IMR-90 (cell line): ENCODE measurements at regions not wholly inside any gene's neighbourhood (a gene's known extent, or its start where the extent isn't known, plus 50 kb on each side); places are given as distances from the start of the nearest gene placed in this dataset.

Experiments
- ATAC-seq: fragments of 200-7000 bp; cut with Tn5 transposase; 2 replicates; pipeline ENCODE4 v1.9.1; 2020; ENCODE audit warnings: low read depth, mild to moderate bottlenecking, moderate library complexity
- BruUV-seq: library from RNA; stranded (reverse); fragments of 400-500 nt; replicated peaks from 2 replicates; lab custom pipeline; 2021; lab: Mats Ljungman, UMichigan
- CTCF ChIA-PET: fragments of 300-600 bp; formaldehyde crosslinking; extraction: SDS; loops from one replicate; lab custom pipeline; 2021; ENCODE audit warnings: antibody characterized with exemption; lab: Yijun Ruan, JAX
- POLR2A ChIA-PET: fragments of 300-600 bp; sonication (Branson Sonifier 250); formaldehyde crosslinking; loops from one replicate; lab custom pipeline; 2022; ENCODE audit warnings: antibody characterized with exemption; ENCODE audit not compliant: unreplicated experiment; lab: Charles Lee
- DNase-seq: peaks from one replicate; pipeline ENCODE4 v3.0.0; 2013
- H2AFZ ChIP-seq: replicated peaks from 2 replicates; pipeline ENCODE3; 2013; ENCODE audit warnings: low read length, mild to moderate bottlenecking; ENCODE audit not compliant: poor library complexity
- H2AK5ac ChIP-seq: 2 replicates; pipeline ENCODE4 v1.6.1; 2013; ENCODE audit warnings: low read depth, low read length, inconsistent platforms
- H2AK9ac ChIP-seq: replicated peaks from 2 replicates; pipeline ENCODE3; 2013; ENCODE audit warnings: mild to moderate bottlenecking, low read depth, low read length, moderate library complexity; ENCODE audit not compliant: poor library complexity
- H2BK120ac ChIP-seq: 2 replicates; pipeline ENCODE4 v1.6.1; 2013; ENCODE audit warnings: low read depth, low read length, inconsistent platforms
- H2BK15ac ChIP-seq: 3 replicates; pipeline ENCODE4 v1.6.1; 2013; ENCODE audit warnings: low read depth, low read length, inconsistent platforms
- H2BK20ac ChIP-seq: 2 replicates; pipeline ENCODE4 v1.6.1; 2013; ENCODE audit warnings: low read depth, mild to moderate bottlenecking, inconsistent platforms, low read length, moderate library complexity
- H2BK5ac ChIP-seq: 2 replicates; pipeline ENCODE4 v1.6.1; 2013; ENCODE audit warnings: mild to moderate bottlenecking, low read depth, low read length, inconsistent platforms; ENCODE audit not compliant: poor library complexity, severe bottlenecking
- H3K14ac ChIP-seq: replicated peaks from 2 replicates; pipeline ENCODE4 v1.6.1; 2013; ENCODE audit warnings: low read depth, low read length, inconsistent platforms
- H3K18ac ChIP-seq: 2 replicates; pipeline ENCODE4 v1.6.1; 2013; ENCODE audit warnings: low read depth, low read length, control low read depth
- H3K23ac ChIP-seq: 2 replicates; pipeline ENCODE4 v1.6.1; 2013; ENCODE audit warnings: low read depth, low read length, inconsistent platforms
- H3K27ac ChIP-seq: 2 replicates; pipeline ENCODE4 v1.5.1; 2013; ENCODE audit warnings: mild to moderate bottlenecking, control low read depth, low read length; ENCODE audit not compliant: insufficient read depth
- H3K27me3 ChIP-seq: 2 replicates; pipeline ENCODE4 v1.6.1; 2013; ENCODE audit warnings: low read length; ENCODE audit not compliant: control insufficient read depth, insufficient read depth
- H3K36me3 ChIP-seq: 2 replicates; pipeline ENCODE4 v1.6.1; 2013; ENCODE audit warnings: low read length, mixed read lengths; ENCODE audit not compliant: control insufficient read depth, insufficient read depth
- H3K4ac ChIP-seq: 2 replicates; pipeline ENCODE4 v1.6.1; 2013; ENCODE audit warnings: low read depth, low read length, inconsistent platforms
- H3K4me1 ChIP-seq: 2 replicates; pipeline ENCODE4 v1.6.1; 2013; ENCODE audit warnings: low read length, mixed read lengths; ENCODE audit not compliant: control insufficient read depth, insufficient read depth
- H3K4me2 ChIP-seq: 2 replicates; pipeline ENCODE4 v1.6.1; 2013; ENCODE audit warnings: low read depth, mild to moderate bottlenecking, control low read depth, low read length, moderate library complexity
- H3K4me3 ChIP-seq: 2 replicates; pipeline ENCODE4 v1.5.1; 2013; ENCODE audit warnings: low read depth, mild to moderate bottlenecking, control low read depth, low read length, moderate library complexity; ENCODE audit not compliant: insufficient read depth
- H3K56ac ChIP-seq: 2 replicates; pipeline ENCODE4 v1.6.1; 2013; ENCODE audit warnings: low read length, inconsistent platforms; ENCODE audit not compliant: insufficient read depth; ENCODE audit errors: extremely low read depth
- H3K79me1 ChIP-seq, 2 experiments: 2 replicates each; pipeline ENCODE4 v1.6.1; 2013; ENCODE audit warnings: low read length in 2 of 2, inconsistent platforms in 1 of 2, low read depth in 1 of 2
- H3K9ac ChIP-seq: 2 replicates; pipeline ENCODE4 v1.6.1; 2013; ENCODE audit warnings: low read depth, low read length, control low read depth
- H3K9me1 ChIP-seq: 2 replicates; pipeline ENCODE4 v1.6.1; 2013; ENCODE audit warnings: low read length, inconsistent platforms; ENCODE audit not compliant: insufficient read depth
- H3K9me3 ChIP-seq: 2 replicates; pipeline ENCODE4 v1.6.1; 2013; ENCODE audit warnings: low read length; ENCODE audit not compliant: control insufficient read depth, insufficient read depth
- H4K20me1 ChIP-seq: 2 replicates; pipeline ENCODE4 v1.6.1; 2013; ENCODE audit warnings: low read length, inconsistent platforms; ENCODE audit not compliant: insufficient read depth
- H4K5ac ChIP-seq: 2 replicates; pipeline ENCODE4 v1.6.1; 2013; ENCODE audit warnings: mild to moderate bottlenecking, low read depth, low read length, control low read depth
- H4K8ac ChIP-seq, 2 experiments: 2 replicates each; pipeline ENCODE4 v1.6.1; 2013; ENCODE audit warnings: low read depth in 2 of 2, low read length in 2 of 2, control low read depth in 1 of 2, inconsistent platforms in 1 of 2
- H4K91ac ChIP-seq: 2 replicates; pipeline ENCODE4 v1.6.1; 2013; ENCODE audit warnings: low read depth, low read length, inconsistent platforms; ENCODE audit not compliant: insufficient read depth
- BHLHE40 ChIP-seq: fragments of 150-350 bp; IDR thresholded peaks from 2 replicates; pipeline ENCODE4 v1.6.1; 2016; ENCODE audit warnings: mild to moderate bottlenecking, low read depth, low read length
- CEBPB ChIP-seq: IDR thresholded peaks from 2 replicates; pipeline ENCODE4 v1.6.1; 2012; ENCODE audit warnings: low read depth, low read length, improper control_type of control experiment
- CHD1 ChIP-seq: IDR thresholded peaks from 2 replicates; pipeline ENCODE4 v1.6.1; 2012; ENCODE audit warnings: low read depth, low read length, improper control_type of control experiment
- FOS ChIP-seq: fragments of 150-350 bp; IDR thresholded peaks from 2 replicates; pipeline ENCODE4 v1.6.1; 2016; ENCODE audit warnings: low read depth, low read length
- MAFK ChIP-seq: IDR thresholded peaks from 2 replicates; pipeline ENCODE4 v1.6.1; 2012; ENCODE audit warnings: low read depth, low read length, improper control_type of control experiment
- MAZ ChIP-seq: IDR thresholded peaks from 2 replicates; pipeline ENCODE4 v1.6.1; 2012; ENCODE audit warnings: low read depth, mild to moderate bottlenecking, low read length, improper control_type of control experiment, moderate library complexity, borderline replicate concordance
- MXI1 ChIP-seq: IDR thresholded peaks from 2 replicates; pipeline ENCODE4 v1.6.1; 2012; ENCODE audit warnings: low read depth, mild to moderate bottlenecking, low read length, moderate library complexity, borderline replicate concordance
- NFE2L2 ChIP-seq: fragments of 150-350 bp; IDR thresholded peaks from 2 replicates; pipeline ENCODE4 v1.6.1; 2016; ENCODE audit warnings: low read depth, mild to moderate bottlenecking, low read length
- POLR2A ChIP-seq: IDR thresholded peaks from 2 replicates; pipeline ENCODE4 v1.6.1; 2012; ENCODE audit warnings: mild to moderate bottlenecking, low read depth, low read length
- RAD21 ChIP-seq: IDR thresholded peaks from 2 replicates; pipeline ENCODE4 v1.6.1; 2012; ENCODE audit warnings: low read length, improper control_type of control experiment
- RCOR1 ChIP-seq: IDR thresholded peaks from 2 replicates; pipeline ENCODE4 v1.6.1; 2012; ENCODE audit warnings: mild to moderate bottlenecking, low read length, improper control_type of control experiment; ENCODE audit not compliant: insufficient replicate concordance
- RFX5 ChIP-seq: IDR thresholded peaks from 2 replicates; pipeline ENCODE4 v1.8.0; 2012; ENCODE audit warnings: low read depth, mild to moderate bottlenecking, low read length, moderate library complexity
- SMC3 ChIP-seq: fragments of 150-350 bp; IDR thresholded peaks from 2 replicates; pipeline ENCODE4 v1.6.1; 2016; ENCODE audit warnings: low read depth, mild to moderate bottlenecking, antibody characterized with exemption, low read length, moderate library complexity
- WGBS, 2 experiments: methylation state at CpG; one replicate each; pipeline versions ENCODE4 v1.1.5 to v1.1.7; 2013; ENCODE audit warnings: missing lambda C conversion rate in 2 of 2; ENCODE audit not compliant: insufficient read length in 1 of 2; ENCODE audit errors: extremely low coverage in 2 of 2; 5-methylcytosine and 5-hydroxymethylcytosine counted together
- dilution Hi-C: fragments of 300-500 bp; cut with HindIII; formaldehyde crosslinking; loops from one replicate; pipeline ENCODE4 v1.14.3; 2018; ENCODE audit warnings: low sequenced_read_pairs; ENCODE audit not compliant: unreplicated experiment
- in situ Hi-C: fragments of 300-500 bp; cut with MboI; formaldehyde crosslinking; loops from 3 replicates; pipeline ENCODE4 v1.14.3; 2019; ENCODE audit warnings: low sequenced_read_pairs, inconsistent platforms, mixed read lengths
- intact Hi-C: fragments of 100-400 bp; cut with micrococcal nuclease; formaldehyde crosslinking; loops from 2 replicates; pipeline ENCODE4 v1.10.0; 2022
- TF ChIP-seq, protein P1 (sequence below): fragments of 150-350 bp; IDR thresholded peaks from 2 replicates; pipeline ENCODE4 v1.6.1; 2017; ENCODE audit warnings: mild to moderate bottlenecking, antibody characterized with exemption, low read length, low read depth
- TF ChIP-seq, protein P2 (sequence below): fragments of 150-350 bp; IDR thresholded peaks from 2 replicates; pipeline ENCODE4 v1.6.1; 2016; ENCODE audit warnings: low read depth, mild to moderate bottlenecking, low read length, moderate library complexity, borderline replicate concordance
- TF ChIP-seq, protein P3 (sequence below): conservative IDR thresholded peaks from 2 replicates; pipeline ENCODE4 v1.5.1; 2012; ENCODE audit warnings: mild to moderate bottlenecking, low read depth, low read length, improper control_type of control experiment

DNA sequence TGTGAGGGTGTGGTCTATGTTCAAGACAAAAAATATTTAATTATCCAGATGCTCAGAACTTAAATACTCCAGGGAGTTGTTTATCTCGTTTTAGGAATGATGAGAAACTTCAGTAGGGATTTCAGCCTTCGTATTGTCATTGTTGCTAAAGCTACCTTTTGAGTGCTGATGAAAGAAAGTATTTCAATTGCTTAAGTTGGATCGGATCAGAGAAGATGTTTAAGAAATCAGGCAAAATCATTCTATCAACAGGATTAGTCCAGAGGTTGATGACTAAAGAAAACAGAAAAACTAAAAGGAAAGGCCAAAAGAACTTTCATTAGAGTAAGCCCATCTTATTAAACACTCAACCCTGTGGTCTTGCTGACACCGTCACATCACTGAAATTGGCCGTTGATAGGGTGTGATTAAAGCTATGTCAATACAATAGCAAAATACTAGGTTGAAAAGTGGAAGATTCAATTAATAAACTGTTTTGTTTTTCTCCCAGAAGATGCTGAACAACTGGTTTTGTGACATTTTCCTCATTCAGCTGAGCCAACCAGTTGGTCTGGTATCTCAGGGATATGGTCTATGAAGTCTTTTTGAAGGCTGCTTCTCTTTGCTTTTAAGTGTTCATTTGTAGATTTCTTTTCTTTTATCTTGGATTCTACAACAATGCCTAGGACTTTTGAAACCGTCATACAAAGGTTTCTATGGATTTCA, 551.7 kb downstream of the SLC4A3 start:
- in situ Hi-C loops (no loop called here), dilution Hi-C loops (no loop called here), intact Hi-C loops (no loop called here)
- Histone ChIP-seq H3K4me1 (no peaks in the 10 kb centered on the region), H2BK20ac (no peak overlapping the region), H4K20me1 (no peaks in the 10 kb centered on the region), H3K4ac (no peak overlapping the region), H2AK9ac (no peak overlapping the region), H2BK5ac (no peak overlapping the region), H3K27ac (no peak overlapping the region), H2BK15ac (no peak overlapping the region), H3K18ac (no peak overlapping the region), H3K14ac (no peak overlapping the region), H2AK5ac (no peak overlapping the region), H3K9ac (no peak overlapping the region), H3K9me1 (no peaks in the 10 kb centered on the region), H3K79me1 (no peaks in the 10 kb centered on the region), H2BK120ac (no peak overlapping the region), H3K23ac (no peak overlapping the region), H4K91ac (no peak overlapping the region), H4K8ac (no peak overlapping the region), H2AFZ (no peak overlapping the region), H3K27me3 (no peaks in the 10 kb centered on the region), H3K36me3 (no peaks in the 10 kb centered on the region), H3K9me3 (no peaks in the 10 kb centered on the region), H3K56ac (no peak overlapping the region), H4K5ac (no peak overlapping the region), H3K4me3 (no peak overlapping the region), H3K4me2 (no peak overlapping the region)
- WGBS, 2 experiments = no CpG with 5 or more reads among the region's 6 CpGs
- ChIA-PET CTCF (no interaction called here), POLR2A (no interaction called here)
- BruUV-seq = no TSS peak
- no peak for ATAC-seq
- no peak for DNase-seq
- TF ChIP-seq, protein P1, sequence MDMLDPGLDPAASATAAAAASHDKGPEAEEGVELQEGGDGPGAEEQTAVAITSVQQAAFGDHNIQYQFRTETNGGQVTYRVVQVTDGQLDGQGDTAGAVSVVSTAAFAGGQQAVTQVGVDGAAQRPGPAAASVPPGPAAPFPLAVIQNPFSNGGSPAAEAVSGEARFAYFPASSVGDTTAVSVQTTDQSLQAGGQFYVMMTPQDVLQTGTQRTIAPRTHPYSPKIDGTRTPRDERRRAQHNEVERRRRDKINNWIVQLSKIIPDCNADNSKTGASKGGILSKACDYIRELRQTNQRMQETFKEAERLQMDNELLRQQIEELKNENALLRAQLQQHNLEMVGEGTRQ = no peak
- TF ChIP-seq CEBPB (no peak), MXI1 (no peak), BHLHE40 (no peak), RFX5 (no peak), MAFK (no peak), FOS (no peak), RCOR1 (no peak), RAD21 (no peak), NFE2L2 (no peak), POLR2A (no peak), CHD1 (no peak), SMC3 (no peak), MAZ (no peak)
- TF ChIP-seq, protein P2, sequence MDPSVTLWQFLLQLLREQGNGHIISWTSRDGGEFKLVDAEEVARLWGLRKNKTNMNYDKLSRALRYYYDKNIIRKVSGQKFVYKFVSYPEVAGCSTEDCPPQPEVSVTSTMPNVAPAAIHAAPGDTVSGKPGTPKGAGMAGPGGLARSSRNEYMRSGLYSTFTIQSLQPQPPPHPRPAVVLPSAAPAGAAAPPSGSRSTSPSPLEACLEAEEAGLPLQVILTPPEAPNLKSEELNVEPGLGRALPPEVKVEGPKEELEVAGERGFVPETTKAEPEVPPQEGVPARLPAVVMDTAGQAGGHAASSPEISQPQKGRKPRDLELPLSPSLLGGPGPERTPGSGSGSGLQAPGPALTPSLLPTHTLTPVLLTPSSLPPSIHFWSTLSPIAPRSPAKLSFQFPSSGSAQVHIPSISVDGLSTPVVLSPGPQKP = no peak
- TF ChIP-seq, protein P3, sequence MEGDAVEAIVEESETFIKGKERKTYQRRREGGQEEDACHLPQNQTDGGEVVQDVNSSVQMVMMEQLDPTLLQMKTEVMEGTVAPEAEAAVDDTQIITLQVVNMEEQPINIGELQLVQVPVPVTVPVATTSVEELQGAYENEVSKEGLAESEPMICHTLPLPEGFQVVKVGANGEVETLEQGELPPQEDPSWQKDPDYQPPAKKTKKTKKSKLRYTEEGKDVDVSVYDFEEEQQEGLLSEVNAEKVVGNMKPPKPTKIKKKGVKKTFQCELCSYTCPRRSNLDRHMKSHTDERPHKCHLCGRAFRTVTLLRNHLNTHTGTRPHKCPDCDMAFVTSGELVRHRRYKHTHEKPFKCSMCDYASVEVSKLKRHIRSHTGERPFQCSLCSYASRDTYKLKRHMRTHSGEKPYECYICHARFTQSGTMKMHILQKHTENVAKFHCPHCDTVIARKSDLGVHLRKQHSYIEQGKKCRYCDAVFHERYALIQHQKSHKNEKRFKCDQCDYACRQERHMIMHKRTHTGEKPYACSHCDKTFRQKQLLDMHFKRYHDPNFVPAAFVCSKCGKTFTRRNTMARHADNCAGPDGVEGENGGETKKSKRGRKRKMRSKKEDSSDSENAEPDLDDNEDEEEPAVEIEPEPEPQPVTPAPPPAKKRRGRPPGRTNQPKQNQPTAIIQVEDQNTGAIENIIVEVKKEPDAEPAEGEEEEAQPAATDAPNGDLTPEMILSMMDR = no peak
